ENCODE measurements at regions not wholly inside any gene's neighbourhood (a gene's known extent, or its start where the extent isn't known, plus 50 kb on each side); places are given as distances from the start of the nearest gene placed in this dataset.

- TF ChIP-seq CTCF (IDR thresholded peaks at IDR 0.05): no peak
- TF ChIP-seq POLR2A (IDR thresholded peaks at IDR 0.05): no peak
Measured at GRCh38 chr10:111151595-111152307, 74.9 kb downstream of the ADRA2A start.

Measured in lower leg skin (tissue), 3 donors.